ENCODE measurements at regions not wholly inside any gene's neighbourhood (a gene's known extent, or its start where the extent isn't known, plus 50 kb on each side); places are given as distances from the start of the nearest gene placed in this dataset.
"Not testable (repeated sequence)": the region's sequence is repeated elsewhere in the genome, so short reads cannot be mapped to it uniquely, and the experiment has no call there.

DNA sequence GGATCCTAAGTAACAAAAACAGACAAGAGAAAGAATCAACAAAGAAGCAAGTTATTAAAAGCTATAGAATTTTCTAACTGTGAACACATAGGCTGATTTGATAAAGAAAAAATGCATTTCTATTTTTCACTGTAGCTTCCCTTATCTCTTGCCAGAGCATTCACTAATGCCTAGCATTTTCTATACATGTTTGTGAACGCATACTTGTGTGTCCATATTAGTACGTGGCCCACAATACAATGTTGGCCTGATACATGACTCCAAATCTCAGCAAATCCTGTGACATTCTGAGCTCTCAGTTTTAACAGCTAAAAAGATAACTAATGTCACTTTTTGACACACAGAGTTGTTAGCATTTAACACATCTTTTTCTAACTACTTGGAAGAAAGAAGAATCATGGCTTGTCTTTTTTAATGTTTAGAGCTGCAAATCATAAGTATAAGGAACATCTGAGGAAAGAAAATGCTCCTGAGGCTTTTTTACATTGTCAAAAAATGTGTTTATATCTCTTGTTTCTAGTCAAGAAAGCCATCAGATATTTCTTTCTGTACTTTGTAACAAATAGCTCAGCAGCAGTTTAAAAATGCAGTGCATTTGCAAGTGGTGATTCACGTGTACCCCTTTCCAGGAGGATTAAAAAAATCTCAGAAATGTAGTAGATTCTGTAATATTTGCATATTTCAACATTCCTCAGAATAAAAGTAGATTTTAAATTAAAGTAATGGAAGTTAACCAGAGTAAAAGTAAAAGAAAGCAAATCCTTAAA, 1646.8 kb upstream of the TMEFF2 start:
- Histone ChIP-seq H3K27me3 (replicated peaks; ENCODE audit: insufficient read depth, low read length) (no peaks in the 10 kb centered on the region), H3K9me3 (replicated peaks; ENCODE audit: insufficient read depth, low read length) (no peaks in the 10 kb centered on the region), H2AFZ (ENCODE audit: low read length) (no peak overlapping the region), H3F3A (ENCODE audit: insufficient read depth, low read length) (no peaks in the 10 kb centered on the region), H3K4me2 (ENCODE audit: low read depth, low read length) (no peak overlapping the region), H3K79me2 (ENCODE audit: low read length) (no peaks in the 10 kb centered on the region), H3K4me1 (ENCODE audit: low read length) (no peaks in the 10 kb centered on the region), H3K9ac (ENCODE audit: low read length) (no peak overlapping the region), H3K36me3 (replicated peaks; ENCODE audit: insufficient read depth, low read length) (no peaks in the 10 kb centered on the region), H4K20me1 (ENCODE audit: insufficient read depth, low read length) (no peaks in the 10 kb centered on the region), H3K27ac (ENCODE audit: low read length) (no peak overlapping the region), H3K9me2 (replicated peaks; ENCODE audit: insufficient read depth, low read length) (no peaks in the 10 kb centered on the region), H3K4me3 (ENCODE audit: low read length) (no peak overlapping the region)
- no peak for DNase-seq
- TF ChIP-seq, protein P1, sequence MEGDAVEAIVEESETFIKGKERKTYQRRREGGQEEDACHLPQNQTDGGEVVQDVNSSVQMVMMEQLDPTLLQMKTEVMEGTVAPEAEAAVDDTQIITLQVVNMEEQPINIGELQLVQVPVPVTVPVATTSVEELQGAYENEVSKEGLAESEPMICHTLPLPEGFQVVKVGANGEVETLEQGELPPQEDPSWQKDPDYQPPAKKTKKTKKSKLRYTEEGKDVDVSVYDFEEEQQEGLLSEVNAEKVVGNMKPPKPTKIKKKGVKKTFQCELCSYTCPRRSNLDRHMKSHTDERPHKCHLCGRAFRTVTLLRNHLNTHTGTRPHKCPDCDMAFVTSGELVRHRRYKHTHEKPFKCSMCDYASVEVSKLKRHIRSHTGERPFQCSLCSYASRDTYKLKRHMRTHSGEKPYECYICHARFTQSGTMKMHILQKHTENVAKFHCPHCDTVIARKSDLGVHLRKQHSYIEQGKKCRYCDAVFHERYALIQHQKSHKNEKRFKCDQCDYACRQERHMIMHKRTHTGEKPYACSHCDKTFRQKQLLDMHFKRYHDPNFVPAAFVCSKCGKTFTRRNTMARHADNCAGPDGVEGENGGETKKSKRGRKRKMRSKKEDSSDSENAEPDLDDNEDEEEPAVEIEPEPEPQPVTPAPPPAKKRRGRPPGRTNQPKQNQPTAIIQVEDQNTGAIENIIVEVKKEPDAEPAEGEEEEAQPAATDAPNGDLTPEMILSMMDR (IDR thresholded peaks at IDR 0.05; ENCODE audit: low read length) = no peak
- TF ChIP-seq EZH2phosphoT487 (IDR thresholded peaks at IDR 0.05; ENCODE audit: low read length) (no peak), EZH2 (optimal IDR thresholded peaks at IDR 0.05; ENCODE audit: low read depth, low read length) (no peak)

DNA sequence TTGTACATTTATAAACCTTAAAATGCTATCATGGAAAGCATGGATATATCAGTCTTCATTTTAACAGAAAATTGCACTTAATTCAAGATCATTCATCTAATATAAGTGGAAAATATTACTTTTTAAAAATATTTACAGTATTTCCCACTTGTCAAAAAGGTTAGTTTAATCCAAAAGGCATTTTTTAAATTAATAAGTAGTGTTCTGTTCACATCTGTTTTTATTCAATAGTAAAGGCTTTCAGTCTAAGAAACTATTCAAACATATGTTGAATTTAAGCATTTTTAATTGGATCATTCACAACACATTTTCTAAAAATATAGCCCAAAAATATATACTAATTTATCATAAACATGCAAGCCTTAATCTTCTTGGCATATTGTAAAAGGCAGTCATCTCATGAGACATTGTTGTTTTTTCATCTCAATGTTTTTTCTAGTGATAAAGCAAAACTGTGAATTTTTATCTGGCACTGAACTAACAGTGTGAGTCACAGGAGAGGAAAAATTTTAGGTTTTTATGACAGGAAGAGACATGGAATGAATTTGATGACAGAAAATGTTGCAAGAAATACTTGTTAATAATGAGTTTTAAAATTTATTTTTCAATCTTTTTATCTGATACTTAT, 1642.5 kb upstream of the TMEFF2 start:
- Histone ChIP-seq H3K4me1 (ENCODE audit: low read length) (no peaks in the 10 kb centered on the region), H3K36me3 (replicated peaks; ENCODE audit: insufficient read depth, low read length) (no peaks in the 10 kb centered on the region), H3K9ac (ENCODE audit: low read length) (no peak overlapping the region), H3K27me3 (replicated peaks; ENCODE audit: insufficient read depth, low read length) (no peaks in the 10 kb centered on the region), H3K27ac (ENCODE audit: low read length) (no peak overlapping the region), H3K4me2 (ENCODE audit: low read depth, low read length) (no peak overlapping the region), H3F3A (ENCODE audit: insufficient read depth, low read length) (no peaks in the 10 kb centered on the region), H3K4me3 (ENCODE audit: low read length) (no peak overlapping the region), H3K9me3 (replicated peaks; ENCODE audit: insufficient read depth, low read length) (no peaks in the 10 kb centered on the region), H2AFZ (ENCODE audit: low read length) (no peak overlapping the region), H3K79me2 (ENCODE audit: low read length) (no peaks in the 10 kb centered on the region), H3K9me2 (replicated peaks; ENCODE audit: insufficient read depth, low read length) (no peaks in the 10 kb centered on the region), H4K20me1 (ENCODE audit: insufficient read depth, low read length) (no peaks in the 10 kb centered on the region)
- no peak for DNase-seq
- TF ChIP-seq EZH2 (optimal IDR thresholded peaks at IDR 0.05; ENCODE audit: low read depth, low read length) = no peak
- no peak for TF ChIP-seq EZH2phosphoT487 (IDR thresholded peaks at IDR 0.05; ENCODE audit: low read length)
- TF ChIP-seq, protein P1 (IDR thresholded peaks at IDR 0.05; ENCODE audit: low read length) = no peak

DNA sequence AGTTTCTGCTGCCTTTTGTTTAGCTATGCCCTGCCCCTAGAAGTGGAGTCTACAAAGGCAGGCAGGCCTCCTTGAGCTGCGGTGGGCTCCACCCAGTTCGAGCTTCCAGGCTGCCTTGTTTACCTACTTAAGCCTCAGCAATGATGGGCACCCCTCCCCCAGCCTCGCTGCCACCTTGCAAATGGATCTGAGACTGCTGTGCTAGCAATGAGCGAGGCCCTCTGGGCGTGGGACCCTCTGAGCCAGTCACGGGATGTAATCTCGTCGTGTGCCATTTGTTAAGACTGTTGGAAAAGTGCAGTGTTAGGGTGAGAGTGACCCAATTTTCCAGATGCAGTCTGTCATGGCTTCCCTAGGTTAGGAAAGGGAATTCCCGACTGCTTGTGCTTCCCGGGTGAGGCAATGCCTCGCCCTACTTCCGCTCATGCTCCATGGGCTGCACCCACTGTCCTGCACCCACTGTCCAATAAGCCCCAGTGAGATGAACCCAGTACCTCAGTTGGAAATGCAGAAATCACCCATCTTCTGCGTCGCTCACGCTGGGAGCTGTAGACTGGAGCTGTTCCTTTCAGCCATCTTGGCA, 1641.8 kb upstream of the TMEFF2 start:
- not testable (repeated sequence) for H2AFZ ChIP-seq (ENCODE audit: low read length); H3K4me2 ChIP-seq (ENCODE audit: low read depth, low read length); H3K27me3 ChIP-seq (replicated peaks; ENCODE audit: insufficient read depth, low read length); H3F3A ChIP-seq (ENCODE audit: insufficient read depth, low read length); H3K79me2 ChIP-seq (ENCODE audit: low read length); H3K4me3 ChIP-seq (ENCODE audit: low read length); H3K27ac ChIP-seq (ENCODE audit: low read length); H3K36me3 ChIP-seq (replicated peaks; ENCODE audit: insufficient read depth, low read length); H3K4me1 ChIP-seq (ENCODE audit: low read length); H3K9ac ChIP-seq (ENCODE audit: low read length); H3K9me3 ChIP-seq (replicated peaks; ENCODE audit: insufficient read depth, low read length); H3K9me2 ChIP-seq (replicated peaks; ENCODE audit: insufficient read depth, low read length); H4K20me1 ChIP-seq (ENCODE audit: insufficient read depth, low read length); DNase-seq

DNA sequence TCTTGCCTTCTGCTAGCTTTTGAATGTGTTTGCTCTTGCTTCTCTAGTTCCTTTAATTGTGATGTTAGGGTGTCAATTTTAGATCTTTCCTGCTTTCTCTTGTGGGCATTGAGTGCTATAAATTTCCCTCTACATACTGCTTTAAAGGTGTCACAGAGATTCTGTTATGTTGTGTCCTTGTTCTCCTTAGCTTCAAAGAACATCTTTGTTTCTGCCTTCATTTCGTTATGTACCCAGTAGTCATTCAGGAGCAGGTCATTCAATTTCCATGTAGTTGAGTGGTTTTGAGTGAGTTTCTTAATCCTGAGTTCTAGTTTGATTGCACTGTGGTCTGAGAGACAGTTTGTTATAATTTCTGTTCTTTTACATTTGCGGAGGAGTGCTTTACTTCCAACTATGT, 1639.2 kb upstream of the TMEFF2 start:
- H3K36me3 ChIP-seq (replicated peaks; ENCODE audit: insufficient read depth, low read length); H3F3A ChIP-seq (ENCODE audit: insufficient read depth, low read length); H3K27ac ChIP-seq (ENCODE audit: low read length); H3K9me3 ChIP-seq (replicated peaks; ENCODE audit: insufficient read depth, low read length); DNase-seq; H3K9ac ChIP-seq (ENCODE audit: low read length); H3K4me2 ChIP-seq (ENCODE audit: low read depth, low read length); H3K9me2 ChIP-seq (replicated peaks; ENCODE audit: insufficient read depth, low read length); H2AFZ ChIP-seq (ENCODE audit: low read length); H4K20me1 ChIP-seq (ENCODE audit: insufficient read depth, low read length); H3K27me3 ChIP-seq (replicated peaks; ENCODE audit: insufficient read depth, low read length); H3K4me3 ChIP-seq (ENCODE audit: low read length); H3K79me2 ChIP-seq (ENCODE audit: low read length); H3K4me1 ChIP-seq (ENCODE audit: low read length): not testable (repeated sequence)
